SK-N-SH (cell line): ENCODE measurements at regions not wholly inside any gene's neighbourhood (a gene's known extent, or its start where the extent isn't known, plus 50 kb on each side); places are given as distances from the start of the nearest gene placed in this dataset.

ENCODE experiments used
- CTCF ChIA-PET: fragments of 300-600, 350-600 bp; formaldehyde crosslinking; extraction: SDS; loops from one replicate; lab custom pipeline; 2021; lab: Yijun Ruan, JAX
- POLR2A ChIA-PET: fragments of 350-600 bp; sonication (Branson Sonifier 250); formaldehyde crosslinking; extraction: SDS; loops from one replicate; lab custom pipeline; 2020; ENCODE audit warnings: antibody characterized with exemption, inconsistent platforms; lab: Yijun Ruan, JAX
- DNase-seq: peaks from one replicate; pipeline ENCODE4 v3.0.0; 2012
- H2AFZ ChIP-seq: fragments of 200-600 bp; sonication (generic); 2 replicates; pipeline ENCODE4 v1.8.1; 2016; ENCODE audit warnings: antibody characterized with exemption, mild to moderate bottlenecking, low read depth
- H3F3A ChIP-seq: fragments of 200-600 bp; sonication (generic); replicated peaks from 2 replicates; pipeline ENCODE3; 2016; ENCODE audit warnings: antibody characterized with exemption, mild to moderate bottlenecking; ENCODE audit not compliant: insufficient read depth
- H3K27ac ChIP-seq, 2 experiments: fragments of 200-500 bp in 1 of 2; fragments of 200-600 bp in 1 of 2; sonication (Bioruptor generic) in 1 of 2; sonication (generic), shearing (Covaris generic) in 1 of 2; 2 replicates each; pipeline versions ENCODE4 v1.5.1 to v1.6.1; 2014 to 2016; ENCODE audit warnings: low read depth in 2 of 2, inconsistent platforms in 1 of 2, low read length in 1 of 2, mild to moderate bottlenecking in 1 of 2, mixed read lengths in 1 of 2
- H3K27me3 ChIP-seq: fragments of 200-600 bp; sonication (generic), shearing (Covaris generic); 2 replicates; pipeline ENCODE4 v1.6.1; 2016; ENCODE audit warnings: mixed run types; ENCODE audit not compliant: insufficient read depth
- H3K36me3 ChIP-seq, 2 experiments: fragments of 200-500 bp in 1 of 2; fragments of 200-600 bp in 1 of 2; sonication (Bioruptor generic) in 1 of 2; sonication (generic) in 1 of 2; replicated peaks in 1 of 2; 2 replicates each; pipeline versions ENCODE3 to v1.5.1; 2014 to 2016; ENCODE audit warnings: low read length in 1 of 2, mild to moderate bottlenecking in 1 of 2; ENCODE audit not compliant: insufficient read depth in 2 of 2, control insufficient read depth in 1 of 2
- H3K4me1 ChIP-seq, 2 experiments: fragments of 200-500 bp in 1 of 2; fragments of 200-600 bp in 1 of 2; sonication (Bioruptor generic) in 1 of 2; sonication (generic), shearing (Covaris generic) in 1 of 2; 2 replicates each; pipeline versions ENCODE4 v1.5.1 to v1.6.1; 2014 to 2016; ENCODE audit warnings: low read depth in 1 of 2, low read length in 1 of 2, mixed run types in 1 of 2; ENCODE audit not compliant: insufficient read depth in 2 of 2, control insufficient read depth in 1 of 2
- H3K4me2 ChIP-seq: fragments of 200-600 bp; sonication (generic), shearing (Covaris generic); 2 replicates; pipeline ENCODE4 v1.6.1; 2017; ENCODE audit warnings: mixed run types
- H3K4me3 ChIP-seq, 2 experiments: fragments of 200-500 bp in 1 of 2; fragments of 200-600 bp in 1 of 2; sonication (Bioruptor generic) in 1 of 2; sonication (generic), shearing (Covaris generic) in 1 of 2; 2 replicates each; pipeline versions ENCODE4 v1.5.1 to v1.8.1; 2014 to 2016; ENCODE audit warnings: low read depth in 2 of 2, inconsistent platforms in 1 of 2, low read length in 1 of 2, mild to moderate bottlenecking in 1 of 2, mixed read lengths in 1 of 2, moderate library complexity in 1 of 2
- H3K79me2 ChIP-seq: fragments of 200-600 bp; sonication (generic); 2 replicates; pipeline ENCODE4 v1.8.1; 2017; ENCODE audit warnings: mild to moderate bottlenecking; ENCODE audit not compliant: insufficient read depth
- H3K9ac ChIP-seq: fragments of 200-600 bp; sonication (generic); 2 replicates; pipeline ENCODE4 v1.6.1; 2017; ENCODE audit warnings: mixed run types
- H3K9me2 ChIP-seq: fragments of 200-600 bp; sonication (generic); 2 replicates; pipeline ENCODE4 v1.6.1; 2017; ENCODE audit warnings: mixed run types
- H3K9me3 ChIP-seq: fragments of 200-600 bp; sonication (generic); 2 replicates; pipeline ENCODE4 v1.6.1; 2017; ENCODE audit warnings: mixed run types, mild to moderate bottlenecking, moderate library complexity
- H4K20me1 ChIP-seq: fragments of 200-600 bp; sonication (generic); 2 replicates; pipeline ENCODE4 v1.6.1; 2017; ENCODE audit warnings: mild to moderate bottlenecking, mixed run types; ENCODE audit not compliant: insufficient read depth
- CTCF ChIP-seq: fragments of 200-600 bp; sonication (generic); IDR thresholded peaks from 2 replicates; pipeline ENCODE4 v1.6.1; 2017; ENCODE audit warnings: antibody characterized with exemption, mild to moderate bottlenecking, moderate library complexity
- EZH2phosphoT487 ChIP-seq: fragments of 200-600 bp; sonication (generic); IDR thresholded peaks from 2 replicates; pipeline ENCODE4 v1.6.1; 2017; ENCODE audit warnings: low read depth, mixed run types, mild to moderate bottlenecking, antibody characterized with exemption, moderate library complexity, borderline replicate concordance
- FOXJ3 ChIP-seq: sonication (generic); formaldehyde crosslinking; IDR thresholded peaks from 2 replicates; pipeline ENCODE4 v1.5.1; 2020; ENCODE audit warnings: mild to moderate bottlenecking, missing genetic modification reagents
- GABPA ChIP-seq: IDR thresholded peaks from 2 replicates; pipeline ENCODE4 v1.4.0; 2012; ENCODE audit warnings: low read depth, mild to moderate bottlenecking
- MAX ChIP-seq: IDR thresholded peaks from 2 replicates; pipeline ENCODE4 v1.4.0; 2012; ENCODE audit warnings: low read depth
- MEF2A ChIP-seq: IDR thresholded peaks from 2 replicates; pipeline ENCODE4 v1.4.0; 2012; ENCODE audit warnings: low read depth, borderline replicate concordance
- MXI1 ChIP-seq: IDR thresholded peaks from 2 replicates; pipeline ENCODE4 v1.6.1; 2012; ENCODE audit warnings: mild to moderate bottlenecking, low read depth, low read length, improper control_type of control experiment
- NFIC ChIP-seq: IDR thresholded peaks from 2 replicates; pipeline ENCODE4 v1.4.0; 2012; ENCODE audit warnings: borderline replicate concordance
- POLR2AphosphoS5 ChIP-seq: IDR thresholded peaks from 2 replicates; pipeline ENCODE4 v1.6.1; 2012; ENCODE audit warnings: low read depth, low read length
- RAD21 ChIP-seq: IDR thresholded peaks from 2 replicates; pipeline ENCODE4 v1.6.1; 2012; ENCODE audit warnings: mild to moderate bottlenecking, low read length
- SIN3A ChIP-seq: IDR thresholded peaks from 2 replicates; pipeline ENCODE4 v1.6.1; 2012; ENCODE audit warnings: low read depth, mild to moderate bottlenecking, low read length, moderate library complexity, borderline replicate concordance
- TEAD4 ChIP-seq: IDR thresholded peaks from 2 replicates; pipeline ENCODE4 v1.4.0; 2012; ENCODE audit warnings: mild to moderate bottlenecking, borderline replicate concordance; ENCODE audit not compliant: insufficient read depth
- USF1 ChIP-seq: IDR thresholded peaks from 2 replicates; pipeline ENCODE4 v1.4.0; 2012; ENCODE audit warnings: low read depth, borderline replicate concordance
- USF2 ChIP-seq: fragments of 150-350 bp; IDR thresholded peaks from 2 replicates; pipeline ENCODE4 v1.6.1; 2017; ENCODE audit warnings: antibody characterized with exemption, low read length, low read depth, borderline replicate concordance
- ZBTB33 ChIP-seq: IDR thresholded peaks from 2 replicates; pipeline ENCODE4 v1.4.0; 2012; ENCODE audit warnings: low read depth, borderline replicate concordance
- WGBS: methylation state at CpG from one replicate; pipeline ENCODE4 v1.1.6; 2017; ENCODE audit warnings: low lambda C conversion rate; 5-methylcytosine and 5-hydroxymethylcytosine counted together

- H4K20me1 ChIP-seq = no peaks in the 10 kb centered on the region
- CTCF ChIA-PET = interaction anchor here (1.4 kb wide), 1 partner anchor 185 kb away, joined by 5 read pairs; no protein-coding TSS in a partner anchor
- TF ChIP-seq NFIC = no peak
- no peak for TF ChIP-seq ZBTB33
- TF ChIP-seq FOXJ3 = no peak
- no peak for TF ChIP-seq MEF2A
- TF ChIP-seq USF1 = no peak
- no peak for TF ChIP-seq USF2
- no peak for TF ChIP-seq POLR2AphosphoS5
- TF ChIP-seq RAD21 = no peak
- TF ChIP-seq TEAD4 = no peak
- no peak for TF ChIP-seq EZH2phosphoT487
- no peak for TF ChIP-seq MAX
- no peak for TF ChIP-seq SIN3A
- TF ChIP-seq GABPA = no peak
- no peak for TF ChIP-seq CTCF
- TF ChIP-seq MXI1 = no peak
- no peaks in the 10 kb centered on the region for H3K9me2 ChIP-seq
- no peaks in the 10 kb centered on the region for H3K4me1 ChIP-seq
- no peak overlapping the region for H3K27ac ChIP-seq
- no peak overlapping the region for H3K9ac ChIP-seq
- WGBS = 83% methylated on average over 1 of the region's 1 CpG
- no peak overlapping the region for H2AFZ ChIP-seq
- no peaks in the 10 kb centered on the region; the same call in 1 of the 2 replicates for H3K27me3 ChIP-seq
- H3F3A ChIP-seq = no peaks in the 10 kb centered on the region
- no peaks in the 10 kb centered on the region for H3K9me3 ChIP-seq
- no peaks in the 10 kb centered on the region for H3K79me2 ChIP-seq
- H3K4me2 ChIP-seq = no peak overlapping the region
- POLR2A ChIA-PET = no interaction called here
- no peaks in the 10 kb centered on the region for H3K36me3 ChIP-seq
- no peak overlapping the region for H3K4me3 ChIP-seq
- no peak for DNase-seq
Observed at GRCh38 chr4:26267087-26267486, 53.7 kb upstream of the RBPJ start.
